Fibroblast of lung (primary cell): ENCODE measurements at regions not wholly inside any gene's neighbourhood (a gene's known extent, or its start where the extent isn't known, plus 50 kb on each side); places are given as distances from the start of the nearest gene placed in this dataset.

Experiments used
- DNase-seq, 2 donors: peaks; one replicate each; pipeline versions ENCODE4 v3.0.0 to v3.0.0-alpha.2; 2010; ENCODE audit warnings: low read depth in 2 of 2
- H2AFZ ChIP-seq: 2 replicates; pipeline ENCODE4 v1.5.1; 2012; ENCODE audit warnings: low read length, control low read depth, inconsistent platforms
- H3K27ac ChIP-seq: 2 replicates; pipeline ENCODE4 v1.5.1; 2011; ENCODE audit warnings: low read length, control low read depth; ENCODE audit not compliant: insufficient read depth
- H3K27me3 ChIP-seq: 2 replicates; pipeline ENCODE4 v1.5.1; 2011; ENCODE audit warnings: mild to moderate bottlenecking, low read length; ENCODE audit not compliant: control insufficient read depth, insufficient read depth
- H3K36me3 ChIP-seq: 2 replicates; pipeline ENCODE4 v1.5.1; 2011; ENCODE audit warnings: low read length; ENCODE audit not compliant: control insufficient read depth, insufficient read depth
- H3K4me1 ChIP-seq: 2 replicates; pipeline ENCODE4 v1.5.1; 2011; ENCODE audit warnings: low read length; ENCODE audit not compliant: control insufficient read depth, insufficient read depth; ENCODE audit errors: extremely low read depth
- H3K4me2 ChIP-seq: 2 replicates; pipeline ENCODE4 v1.5.1; 2011; ENCODE audit warnings: low read length, control low read depth; ENCODE audit not compliant: insufficient read depth; ENCODE audit errors: extremely low read depth
- H3K4me3 ChIP-seq, 4 experiments: fragments of 200-600 bp in 1 of 4; sonication (generic) in 1 of 4; replicated peaks in 1 of 4; 2 replicates each; pipeline ENCODE4 v1.5.1; 2011 to 2016; ENCODE audit warnings: low read length in 4 of 4, low read depth in 3 of 4, mild to moderate bottlenecking in 3 of 4, control low read depth in 2 of 4, inconsistent platforms in 1 of 4, mixed read lengths in 1 of 4; ENCODE audit not compliant: insufficient read depth in 1 of 4; ENCODE audit errors: control extremely low read depth in 1 of 4
- H3K79me2 ChIP-seq: 2 replicates; pipeline ENCODE4 v1.5.1; 2012; ENCODE audit warnings: mild to moderate bottlenecking, low read length, inconsistent platforms; ENCODE audit not compliant: control insufficient read depth, insufficient read depth
- H3K9ac ChIP-seq: 2 replicates; pipeline ENCODE4 v1.5.1; 2011; ENCODE audit warnings: mild to moderate bottlenecking, low read length, control low read depth; ENCODE audit not compliant: insufficient read depth
- H3K9me3 ChIP-seq: 2 replicates; pipeline ENCODE4 v1.5.1; 2012; ENCODE audit warnings: low read depth, low read length; ENCODE audit not compliant: control insufficient read depth, insufficient read depth
- H4K20me1 ChIP-seq: 2 replicates; pipeline ENCODE4 v1.5.1; 2011; ENCODE audit warnings: low read length; ENCODE audit not compliant: control insufficient read depth, insufficient read depth; ENCODE audit errors: extremely low read depth
- EZH2 ChIP-seq: IDR thresholded peaks from 2 replicates; pipeline ENCODE4 v1.5.1; 2012; ENCODE audit warnings: low read length, control low read depth, mild to moderate bottlenecking; ENCODE audit errors: missing control alignments
- TF ChIP-seq, protein P1 (sequence below), 2 donors: IDR thresholded peaks in 1 of 2; conservative IDR thresholded peaks in 1 of 2; 1 replicate in 1 of 2; 2 replicates in 1 of 2; pipeline ENCODE4 v1.5.1; 2011 to 2012; ENCODE audit warnings: low read length in 2 of 2, control low read depth in 1 of 2, inconsistent platforms in 1 of 2, low read depth in 1 of 2, mild to moderate bottlenecking in 1 of 2

DNA sequence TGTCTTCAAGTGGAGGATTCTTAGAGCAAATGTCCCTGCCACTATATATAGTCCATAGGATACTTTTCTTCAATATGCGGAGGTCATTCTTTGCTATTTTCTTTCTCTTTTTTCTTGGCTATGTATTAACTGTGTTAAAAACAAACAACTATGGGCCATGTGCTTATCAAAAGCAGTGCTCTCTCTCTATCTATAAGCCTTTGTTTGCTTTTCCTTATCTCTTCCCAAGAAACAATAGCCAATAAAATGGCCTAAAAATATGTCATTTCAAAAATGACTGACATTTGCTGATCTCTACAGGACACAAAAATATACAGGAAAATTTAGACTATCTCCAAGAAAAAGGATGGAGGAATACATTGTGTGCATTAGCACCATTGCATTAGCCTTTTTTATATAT, 212.1 kb downstream of the MAF start:
- Histone ChIP-seq H3K4me2 (no peak overlapping the region), H2AFZ (no peak overlapping the region), H3K79me2 (no peaks in the 10 kb centered on the region), H4K20me1 (no peaks in the 10 kb centered on the region), H3K27ac (no peak overlapping the region), H3K4me1 (no peaks in the 10 kb centered on the region), H3K9ac (no peak overlapping the region), H3K27me3 (no peaks in the 10 kb centered on the region), H3K36me3 (no peaks in the 10 kb centered on the region), H3K4me3 (no peak overlapping the region), H3K9me3 (no peaks in the 10 kb centered on the region)
- DNase-seq = no peak
- TF ChIP-seq, protein P1, sequence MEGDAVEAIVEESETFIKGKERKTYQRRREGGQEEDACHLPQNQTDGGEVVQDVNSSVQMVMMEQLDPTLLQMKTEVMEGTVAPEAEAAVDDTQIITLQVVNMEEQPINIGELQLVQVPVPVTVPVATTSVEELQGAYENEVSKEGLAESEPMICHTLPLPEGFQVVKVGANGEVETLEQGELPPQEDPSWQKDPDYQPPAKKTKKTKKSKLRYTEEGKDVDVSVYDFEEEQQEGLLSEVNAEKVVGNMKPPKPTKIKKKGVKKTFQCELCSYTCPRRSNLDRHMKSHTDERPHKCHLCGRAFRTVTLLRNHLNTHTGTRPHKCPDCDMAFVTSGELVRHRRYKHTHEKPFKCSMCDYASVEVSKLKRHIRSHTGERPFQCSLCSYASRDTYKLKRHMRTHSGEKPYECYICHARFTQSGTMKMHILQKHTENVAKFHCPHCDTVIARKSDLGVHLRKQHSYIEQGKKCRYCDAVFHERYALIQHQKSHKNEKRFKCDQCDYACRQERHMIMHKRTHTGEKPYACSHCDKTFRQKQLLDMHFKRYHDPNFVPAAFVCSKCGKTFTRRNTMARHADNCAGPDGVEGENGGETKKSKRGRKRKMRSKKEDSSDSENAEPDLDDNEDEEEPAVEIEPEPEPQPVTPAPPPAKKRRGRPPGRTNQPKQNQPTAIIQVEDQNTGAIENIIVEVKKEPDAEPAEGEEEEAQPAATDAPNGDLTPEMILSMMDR (conservative IDR thresholded peaks at IDR 0.05 in 1 of 2, IDR thresholded peaks at IDR 0.05 in 1 of 2; ENCODE audit: low read depth in 1 of 2, low read length in 2 of 2) = no peak
- TF ChIP-seq EZH2 = no peak

DNA sequence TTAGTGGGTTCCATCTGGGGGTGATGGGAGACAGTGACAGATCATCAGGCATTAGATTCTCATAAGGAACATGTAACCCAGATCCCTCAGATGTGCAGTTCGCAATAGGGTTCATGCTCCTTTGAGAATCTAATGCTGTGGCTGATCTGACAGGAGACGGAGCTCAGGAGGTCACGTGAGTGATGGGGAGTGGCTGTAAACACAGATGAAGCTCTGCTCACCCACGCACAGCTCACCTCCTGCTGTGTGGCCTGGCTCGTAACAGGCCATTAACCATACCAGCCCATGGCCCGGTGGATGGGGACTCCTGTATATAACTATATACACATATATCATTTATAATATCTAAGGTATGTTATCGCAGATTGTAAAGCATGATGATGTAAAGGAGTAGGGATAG, 214.2 kb downstream of the MAF start:
- H3K36me3 ChIP-seq = no peaks in the 10 kb centered on the region
- H3K27me3 ChIP-seq = no peaks in the 10 kb centered on the region
- no peak for DNase-seq
- H3K27ac ChIP-seq = no peak overlapping the region
- TF ChIP-seq EZH2 = no peak
- TF ChIP-seq, protein P1 (conservative IDR thresholded peaks at IDR 0.05 in 1 of 2, IDR thresholded peaks at IDR 0.05 in 1 of 2; ENCODE audit: low read depth in 1 of 2, low read length in 2 of 2) = no peak
- no peaks in the 10 kb centered on the region for H3K9me3 ChIP-seq
- no peaks in the 10 kb centered on the region for H3K79me2 ChIP-seq
- H3K4me2 ChIP-seq = no peak overlapping the region
- H3K4me3 ChIP-seq = no peak overlapping the region
- H3K4me1 ChIP-seq = no peaks in the 10 kb centered on the region
- H2AFZ ChIP-seq = no peak overlapping the region
- no peaks in the 10 kb centered on the region for H4K20me1 ChIP-seq
- H3K9ac ChIP-seq = no peak overlapping the region

DNA sequence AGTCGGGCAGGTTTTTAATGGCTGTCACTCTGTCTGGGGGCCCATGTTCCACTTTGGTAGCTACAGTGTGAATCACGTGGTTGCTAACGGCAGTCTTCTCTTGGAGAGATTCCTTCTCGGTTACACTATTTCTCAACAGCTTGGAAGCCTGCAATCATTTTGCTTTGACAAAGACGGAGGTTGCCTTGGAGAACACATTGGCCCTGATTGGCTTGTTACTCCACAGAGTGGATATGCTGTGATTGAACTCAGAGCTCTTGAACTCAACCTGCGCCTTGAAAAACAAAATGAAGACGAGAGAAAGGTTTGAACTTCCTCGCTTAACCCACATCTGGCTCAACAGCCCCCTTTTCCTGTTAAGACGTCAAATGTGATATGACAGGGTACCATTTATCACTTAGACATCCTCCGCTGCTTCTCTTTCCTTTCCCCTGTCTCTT, 218.9 kb downstream of the MAF start:
- no peak overlapping the region for H3K9ac ChIP-seq
- H3K9me3 ChIP-seq = no peaks in the 10 kb centered on the region
- no peaks in the 10 kb centered on the region for H4K20me1 ChIP-seq
- no peak overlapping the region for H2AFZ ChIP-seq
- no peak for TF ChIP-seq EZH2
- TF ChIP-seq, protein P1 (conservative IDR thresholded peaks at IDR 0.05 in 1 of 2, IDR thresholded peaks at IDR 0.05 in 1 of 2; ENCODE audit: low read depth in 1 of 2, low read length in 2 of 2) = no peak
- no peaks in the 10 kb centered on the region for H3K27me3 ChIP-seq
- peak in 1 of 2 donors; percentile 16 for DNase-seq
- no peaks in the 10 kb centered on the region for H3K4me1 ChIP-seq
- no peak overlapping the region for H3K4me3 ChIP-seq
- no peak overlapping the region for H3K4me2 ChIP-seq
- H3K79me2 ChIP-seq = no peaks in the 10 kb centered on the region
- no peaks in the 10 kb centered on the region for H3K36me3 ChIP-seq
- no peak overlapping the region for H3K27ac ChIP-seq
